ENCODE measurements at regions not wholly inside any gene's neighbourhood (a gene's known extent, or its start where the extent isn't known, plus 50 kb on each side); places are given as distances from the start of the nearest gene placed in this dataset.
A peak's percentile ranks its signal among the peaks of the same experiment; 100 is the strongest.
"Not testable (repeated sequence)": the region's sequence is repeated elsewhere in the genome, so short reads cannot be mapped to it uniquely, and the experiment has no call there.

DNA sequence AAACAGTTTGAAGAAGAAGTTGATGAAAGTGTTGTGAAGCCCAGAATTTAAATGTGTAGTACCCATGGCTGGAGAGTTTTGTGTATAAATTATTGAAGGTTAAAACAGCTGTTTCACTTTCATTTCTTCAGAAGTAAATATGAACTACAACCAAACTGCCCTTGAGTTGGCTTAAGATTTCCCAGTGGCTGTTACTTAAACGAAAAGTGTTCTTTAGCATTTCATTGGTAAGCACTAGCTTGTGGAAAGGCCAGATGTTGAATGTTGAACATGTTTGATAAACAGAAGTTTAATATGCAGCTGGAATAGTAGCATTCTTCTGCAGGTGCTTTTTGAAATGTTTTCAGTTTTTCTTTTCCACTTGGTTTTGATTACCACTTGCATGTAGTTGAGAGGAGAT is 83.2 kb upstream of the TNRC6B start:
- no peaks in the 10 kb centered on the region for H3K9me3 ChIP-seq (ENCODE audit: control insufficient read depth in 4 of 4, low read length in 3 of 4)
- peaks cover 2 to 9% (median 6%) of the 10 kb centered on the region in 4 donors for H3K4me1 ChIP-seq (ENCODE audit: control insufficient read depth in 4 of 4, insufficient read depth in 4 of 4, low read length in 3 of 4)
- no peak overlapping the region for H3K4me3 ChIP-seq (ENCODE audit: low read depth in 1 of 3, low read length in 3 of 3)
- no peaks in the 10 kb centered on the region for H3K36me3 ChIP-seq (ENCODE audit: control insufficient read depth in 4 of 4, insufficient read depth in 3 of 4, low read depth in 1 of 4, low read length in 3 of 4)
- peak overlapping the region; percentile 22 to 62 for H3K27ac ChIP-seq (ENCODE audit: low read depth in 1 of 2, low read length in 2 of 2)
- peak overlapping the region in 1 of 2 donors; percentile 36 for H3K9ac ChIP-seq (ENCODE audit: low read depth in 1 of 2, low read length in 2 of 2)
- whole genome bisulfite sequencing, result 3% methylated on average over 1 of the region's 1 CpG
- no peaks in the 10 kb centered on the region for H3K27me3 ChIP-seq (ENCODE audit: control insufficient read depth in 4 of 4, insufficient read depth in 4 of 4, low read length in 3 of 4)
- no peak for TF ChIP-seq NR2F2 (IDR thresholded peaks at IDR 0.05)
- no peak for TF ChIP-seq EGR1 (IDR thresholded peaks at IDR 0.05; ENCODE audit: low read depth in 2 of 2)
- TF ChIP-seq FOXA2 (IDR thresholded peaks at IDR 0.05), result no peak
- TF ChIP-seq, protein P1, sequence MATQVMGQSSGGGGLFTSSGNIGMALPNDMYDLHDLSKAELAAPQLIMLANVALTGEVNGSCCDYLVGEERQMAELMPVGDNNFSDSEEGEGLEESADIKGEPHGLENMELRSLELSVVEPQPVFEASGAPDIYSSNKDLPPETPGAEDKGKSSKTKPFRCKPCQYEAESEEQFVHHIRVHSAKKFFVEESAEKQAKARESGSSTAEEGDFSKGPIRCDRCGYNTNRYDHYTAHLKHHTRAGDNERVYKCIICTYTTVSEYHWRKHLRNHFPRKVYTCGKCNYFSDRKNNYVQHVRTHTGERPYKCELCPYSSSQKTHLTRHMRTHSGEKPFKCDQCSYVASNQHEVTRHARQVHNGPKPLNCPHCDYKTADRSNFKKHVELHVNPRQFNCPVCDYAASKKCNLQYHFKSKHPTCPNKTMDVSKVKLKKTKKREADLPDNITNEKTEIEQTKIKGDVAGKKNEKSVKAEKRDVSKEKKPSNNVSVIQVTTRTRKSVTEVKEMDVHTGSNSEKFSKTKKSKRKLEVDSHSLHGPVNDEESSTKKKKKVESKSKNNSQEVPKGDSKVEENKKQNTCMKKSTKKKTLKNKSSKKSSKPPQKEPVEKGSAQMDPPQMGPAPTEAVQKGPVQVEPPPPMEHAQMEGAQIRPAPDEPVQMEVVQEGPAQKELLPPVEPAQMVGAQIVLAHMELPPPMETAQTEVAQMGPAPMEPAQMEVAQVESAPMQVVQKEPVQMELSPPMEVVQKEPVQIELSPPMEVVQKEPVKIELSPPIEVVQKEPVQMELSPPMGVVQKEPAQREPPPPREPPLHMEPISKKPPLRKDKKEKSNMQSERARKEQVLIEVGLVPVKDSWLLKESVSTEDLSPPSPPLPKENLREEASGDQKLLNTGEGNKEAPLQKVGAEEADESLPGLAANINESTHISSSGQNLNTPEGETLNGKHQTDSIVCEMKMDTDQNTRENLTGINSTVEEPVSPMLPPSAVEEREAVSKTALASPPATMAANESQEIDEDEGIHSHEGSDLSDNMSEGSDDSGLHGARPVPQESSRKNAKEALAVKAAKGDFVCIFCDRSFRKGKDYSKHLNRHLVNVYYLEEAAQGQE (IDR thresholded peaks at IDR 0.05), result peak; percentile 12
- no peak for TF ChIP-seq HNF4A (conservative IDR thresholded peaks at IDR 0.05)
- no peak for DNase-seq (ENCODE audit: low spot score)

DNA sequence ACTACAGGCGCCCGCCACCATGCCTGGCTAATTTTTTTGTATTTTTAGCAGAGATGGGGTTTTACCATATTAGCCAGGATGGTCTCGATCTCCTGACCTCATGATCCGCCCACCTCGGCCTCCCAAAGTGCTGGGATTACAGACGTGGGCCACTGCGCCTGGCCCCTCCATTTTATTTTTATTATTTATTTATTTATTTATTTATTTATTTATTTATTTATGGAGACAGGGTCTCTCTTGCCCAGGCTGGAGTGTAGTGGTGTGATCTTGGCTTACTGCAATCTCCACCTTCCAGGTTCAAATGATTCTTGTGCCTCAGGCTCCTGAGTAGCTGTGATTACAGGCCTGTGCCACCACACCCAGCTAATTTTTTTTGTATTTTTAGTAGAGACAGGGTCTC is 77.8 kb upstream of the TNRC6B start:
- DNase-seq (ENCODE audit: low spot score); H3K9me3 ChIP-seq (ENCODE audit: control insufficient read depth in 4 of 4, low read length in 3 of 4); H3K4me3 ChIP-seq (ENCODE audit: low read depth in 1 of 3, low read length in 3 of 3); H3K9ac ChIP-seq (ENCODE audit: low read depth in 1 of 2, low read length in 2 of 2); H3K36me3 ChIP-seq (ENCODE audit: control insufficient read depth in 4 of 4, insufficient read depth in 3 of 4, low read depth in 1 of 4, low read length in 3 of 4); H3K27ac ChIP-seq (ENCODE audit: low read depth in 1 of 2, low read length in 2 of 2); H3K27me3 ChIP-seq (ENCODE audit: control insufficient read depth in 4 of 4, insufficient read depth in 4 of 4, low read length in 3 of 4): not testable (repeated sequence)
- peaks cover 0 to 14% (median 6%) of the 10 kb centered on the region in 4 donors for H3K4me1 ChIP-seq (ENCODE audit: control insufficient read depth in 4 of 4, insufficient read depth in 4 of 4, low read length in 3 of 4)
- WGBS, result 98% methylated on average over 7 of the region's 7 CpGs

DNA sequence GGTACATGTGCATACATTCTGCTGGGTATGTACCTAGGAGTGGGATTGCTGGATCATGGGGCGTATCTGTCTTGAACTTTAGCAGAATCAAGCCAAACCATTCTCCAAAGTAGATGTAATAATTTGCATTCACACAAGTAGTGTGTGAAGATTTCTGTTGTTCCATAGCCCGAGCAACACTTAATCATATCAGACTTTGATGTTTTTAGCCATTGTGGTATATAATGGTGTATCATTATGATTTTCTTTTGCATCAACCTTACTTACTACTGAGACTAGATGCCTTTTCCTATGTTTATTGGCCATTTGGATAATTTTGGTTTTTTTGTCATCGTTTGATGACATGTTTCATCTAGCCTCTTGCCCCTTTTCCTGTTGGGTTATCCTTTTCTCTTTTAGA is 72.0 kb upstream of the TNRC6B start:
- 96% methylated on average over 3 of the region's 3 CpGs for WGBS
- no peaks in the 10 kb centered on the region for H3K36me3 ChIP-seq (ENCODE audit: control insufficient read depth in 4 of 4, insufficient read depth in 3 of 4, low read depth in 1 of 4, low read length in 3 of 4)
- TF ChIP-seq, protein P2, sequence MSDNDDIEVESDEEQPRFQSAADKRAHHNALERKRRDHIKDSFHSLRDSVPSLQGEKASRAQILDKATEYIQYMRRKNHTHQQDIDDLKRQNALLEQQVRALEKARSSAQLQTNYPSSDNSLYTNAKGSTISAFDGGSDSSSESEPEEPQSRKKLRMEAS (IDR thresholded peaks at IDR 0.05), result no peak
- TF ChIP-seq, protein P1 (IDR thresholded peaks at IDR 0.05), result no peak
- TF ChIP-seq FOXA1 (IDR thresholded peaks at IDR 0.05) (no peak), SP1 (IDR thresholded peaks at IDR 0.05) (no peak), YY1 (IDR thresholded peaks at IDR 0.05) (no peak), RAD21 (IDR thresholded peaks at IDR 0.05) (no peak), HNF4G (IDR thresholded peaks at IDR 0.05) (no peak), EGR1 (IDR thresholded peaks at IDR 0.05; ENCODE audit: low read depth in 2 of 2) (no peak), JUND (IDR thresholded peaks at IDR 0.05) (no peak), TAF1 (conservative IDR thresholded peaks at IDR 0.05) (no peak), HNF4A (conservative IDR thresholded peaks at IDR 0.05) (no peak), GABPA (IDR thresholded peaks at IDR 0.05 in 1 of 2, conservative IDR thresholded peaks at IDR 0.05 in 1 of 2) (no peak)
- TF ChIP-seq, protein P3, sequence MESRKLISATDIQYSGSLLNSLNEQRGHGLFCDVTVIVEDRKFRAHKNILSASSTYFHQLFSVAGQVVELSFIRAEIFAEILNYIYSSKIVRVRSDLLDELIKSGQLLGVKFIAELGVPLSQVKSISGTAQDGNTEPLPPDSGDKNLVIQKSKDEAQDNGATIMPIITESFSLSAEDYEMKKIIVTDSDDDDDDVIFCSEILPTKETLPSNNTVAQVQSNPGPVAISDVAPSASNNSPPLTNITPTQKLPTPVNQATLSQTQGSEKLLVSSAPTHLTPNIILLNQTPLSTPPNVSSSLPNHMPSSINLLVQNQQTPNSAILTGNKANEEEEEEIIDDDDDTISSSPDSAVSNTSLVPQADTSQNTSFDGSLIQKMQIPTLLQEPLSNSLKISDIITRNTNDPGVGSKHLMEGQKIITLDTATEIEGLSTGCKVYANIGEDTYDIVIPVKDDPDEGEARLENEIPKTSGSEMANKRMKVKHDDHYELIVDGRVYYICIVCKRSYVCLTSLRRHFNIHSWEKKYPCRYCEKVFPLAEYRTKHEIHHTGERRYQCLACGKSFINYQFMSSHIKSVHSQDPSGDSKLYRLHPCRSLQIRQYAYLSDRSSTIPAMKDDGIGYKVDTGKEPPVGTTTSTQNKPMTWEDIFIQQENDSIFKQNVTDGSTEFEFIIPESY (IDR thresholded peaks at IDR 0.05), result no peak
- TF ChIP-seq, protein P4, sequence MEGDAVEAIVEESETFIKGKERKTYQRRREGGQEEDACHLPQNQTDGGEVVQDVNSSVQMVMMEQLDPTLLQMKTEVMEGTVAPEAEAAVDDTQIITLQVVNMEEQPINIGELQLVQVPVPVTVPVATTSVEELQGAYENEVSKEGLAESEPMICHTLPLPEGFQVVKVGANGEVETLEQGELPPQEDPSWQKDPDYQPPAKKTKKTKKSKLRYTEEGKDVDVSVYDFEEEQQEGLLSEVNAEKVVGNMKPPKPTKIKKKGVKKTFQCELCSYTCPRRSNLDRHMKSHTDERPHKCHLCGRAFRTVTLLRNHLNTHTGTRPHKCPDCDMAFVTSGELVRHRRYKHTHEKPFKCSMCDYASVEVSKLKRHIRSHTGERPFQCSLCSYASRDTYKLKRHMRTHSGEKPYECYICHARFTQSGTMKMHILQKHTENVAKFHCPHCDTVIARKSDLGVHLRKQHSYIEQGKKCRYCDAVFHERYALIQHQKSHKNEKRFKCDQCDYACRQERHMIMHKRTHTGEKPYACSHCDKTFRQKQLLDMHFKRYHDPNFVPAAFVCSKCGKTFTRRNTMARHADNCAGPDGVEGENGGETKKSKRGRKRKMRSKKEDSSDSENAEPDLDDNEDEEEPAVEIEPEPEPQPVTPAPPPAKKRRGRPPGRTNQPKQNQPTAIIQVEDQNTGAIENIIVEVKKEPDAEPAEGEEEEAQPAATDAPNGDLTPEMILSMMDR (IDR thresholded peaks at IDR 0.05; ENCODE audit: low read depth, low read length, missing input control), result no peak

More for the DNA sequence above, 72.0 kb upstream of the TNRC6B start:
- Histone ChIP-seq H3K27ac (ENCODE audit: low read depth in 1 of 2, low read length in 2 of 2) (no peak overlapping the region), H3K9ac (ENCODE audit: low read depth in 1 of 2, low read length in 2 of 2) (no peak overlapping the region), H3K27me3 (ENCODE audit: control insufficient read depth in 4 of 4, insufficient read depth in 4 of 4, low read length in 3 of 4) (no peaks in the 10 kb centered on the region), H3K9me3 (ENCODE audit: control insufficient read depth in 4 of 4, low read length in 3 of 4) (no peaks in the 10 kb centered on the region), H3K4me1 (ENCODE audit: control insufficient read depth in 4 of 4, insufficient read depth in 4 of 4, low read length in 3 of 4) (peaks cover 4 to 17% (median 11%) of the 10 kb centered on the region in 4 donors), H3K4me3 (ENCODE audit: low read depth in 1 of 3, low read length in 3 of 3) (no peak overlapping the region)
- no peak for DNase-seq (ENCODE audit: low spot score)

All from liver (tissue), 8 donors.